ENCODE measurements at regions not wholly inside any gene's neighbourhood (a gene's known extent, or its start where the extent isn't known, plus 50 kb on each side); places are given as distances from the start of the nearest gene placed in this dataset.

- no peaks in the 10 kb centered on the region for H3K4me1 Mint-ChIP-seq
- H3K9me3 Mint-ChIP-seq (ENCODE audit: low read depth), result no peaks in the 10 kb centered on the region
- H3K27me3 Mint-ChIP-seq, result peaks cover 2% of the 10 kb centered on the region
- ChIA-PET POLR2A (no interaction called here), CTCF (no interaction called here)
- intact Hi-C loops (cut with DNase I, micrococcal nuclease), result no loop called here
- no peaks in the 10 kb centered on the region for H3K36me3 Mint-ChIP-seq (ENCODE audit: low read depth)
- H3K27ac Mint-ChIP-seq, result no peak overlapping the region
- no peak for DNase-seq
- no peak overlapping the region for H3K4me3 Mint-ChIP-seq
- ATAC-seq, result no peak
Observed at GRCh38 chr6:147080225-147080624, 124.0 kb upstream of the STXBP5 start.

GRCh38 chr6:147081076-147081609 is 123.1 kb upstream of the STXBP5 start:
- POLR2A ChIA-PET, result no interaction called here
- intact Hi-C loops (cut with DNase I, micrococcal nuclease), result no loop called here
- DNase-seq (no peak), ATAC-seq (no peak)
- CTCF ChIA-PET, result interaction anchor here (1.0 kb wide), 1 partner anchor 33 kb away, joined by 3 read pairs; no protein-coding TSS in a partner anchor
- Mint-ChIP-seq H3K4me3 (no peak overlapping the region), H3K9me3 (ENCODE audit: low read depth) (no peaks in the 10 kb centered on the region), H3K27ac (no peak overlapping the region), H3K27me3 (peaks cover 2% of the 10 kb centered on the region), H3K4me1 (no peaks in the 10 kb centered on the region), H3K36me3 (ENCODE audit: low read depth) (no peaks in the 10 kb centered on the region)

GRCh38 chr6:147087641-147088040 is 116.6 kb upstream of the STXBP5 start:
- H3K27me3 Mint-ChIP-seq, result peaks cover 2% of the 10 kb centered on the region
- H3K4me1 Mint-ChIP-seq, result no peaks in the 10 kb centered on the region
- POLR2A ChIA-PET, result no interaction called here
- intact Hi-C loops (cut with DNase I, micrococcal nuclease), result no loop called here
- DNase-seq (no peak), ATAC-seq (no peak)
- no peaks in the 10 kb centered on the region for H3K36me3 Mint-ChIP-seq (ENCODE audit: low read depth)
- H3K9me3 Mint-ChIP-seq (ENCODE audit: low read depth), result peaks cover 2% of the 10 kb centered on the region
- no peak overlapping the region for H3K27ac Mint-ChIP-seq
- CTCF ChIA-PET, result interaction anchor here (0.6 kb wide), 1 partner anchor 38 kb away, joined by 3 read pairs; no protein-coding TSS in a partner anchor
- no peak overlapping the region for H3K4me3 Mint-ChIP-seq

- ChIA-PET POLR2A (no interaction called here), CTCF (no interaction called here)
- Mint-ChIP-seq H3K4me3 (no peak overlapping the region), H3K36me3 (ENCODE audit: low read depth) (no peaks in the 10 kb centered on the region), H3K9me3 (ENCODE audit: low read depth) (peaks cover 2% of the 10 kb centered on the region), H3K27ac (no peak overlapping the region), H3K4me1 (no peaks in the 10 kb centered on the region), H3K27me3 (peaks cover 2% of the 10 kb centered on the region)
- no peak for DNase-seq
- intact Hi-C loops (cut with DNase I, micrococcal nuclease), result no loop called here
- ATAC-seq, result no peak
Observed at GRCh38 chr6:147088861-147089260, 115.4 kb upstream of the STXBP5 start.

GRCh38 chr6:147095316-147095715 is 108.9 kb upstream of the STXBP5 start:
- Mint-ChIP-seq H3K27me3 (no peaks in the 10 kb centered on the region), H3K4me3 (no peak overlapping the region)
- CTCF ChIA-PET, result no interaction called here

GRCh38 chr6:147099974-147100373 is 104.2 kb upstream of the STXBP5 start:
- Mint-ChIP-seq H3K27ac (no peak overlapping the region), H3K4me3 (no peak overlapping the region), H3K27me3 (no peaks in the 10 kb centered on the region), H3K36me3 (ENCODE audit: low read depth) (no peaks in the 10 kb centered on the region), H3K4me1 (peaks cover 10% of the 10 kb centered on the region), H3K9me3 (ENCODE audit: low read depth) (no peaks in the 10 kb centered on the region)
- intact Hi-C loops (cut with DNase I, micrococcal nuclease), result no loop called here
- DNase-seq (no peak), ATAC-seq (no peak)
- CTCF ChIA-PET, result interaction anchor here (1.1 kb wide), 1 partner anchor 9 kb away, joined by 3 read pairs; no protein-coding TSS in a partner anchor
- POLR2A ChIA-PET, result no interaction called here

More at GRCh38 chr6:147095316-147095715, 108.9 kb upstream of the STXBP5 start:
- Mint-ChIP-seq H3K4me1 (no peaks in the 10 kb centered on the region), H3K36me3 (ENCODE audit: low read depth) (no peaks in the 10 kb centered on the region), H3K9me3 (ENCODE audit: low read depth) (no peaks in the 10 kb centered on the region), H3K27ac (no peak overlapping the region)
- intact Hi-C loops (cut with DNase I, micrococcal nuclease), result no loop called here
- DNase-seq, result no peak
- POLR2A ChIA-PET, result no interaction called here
- no peak for ATAC-seq

DNA sequence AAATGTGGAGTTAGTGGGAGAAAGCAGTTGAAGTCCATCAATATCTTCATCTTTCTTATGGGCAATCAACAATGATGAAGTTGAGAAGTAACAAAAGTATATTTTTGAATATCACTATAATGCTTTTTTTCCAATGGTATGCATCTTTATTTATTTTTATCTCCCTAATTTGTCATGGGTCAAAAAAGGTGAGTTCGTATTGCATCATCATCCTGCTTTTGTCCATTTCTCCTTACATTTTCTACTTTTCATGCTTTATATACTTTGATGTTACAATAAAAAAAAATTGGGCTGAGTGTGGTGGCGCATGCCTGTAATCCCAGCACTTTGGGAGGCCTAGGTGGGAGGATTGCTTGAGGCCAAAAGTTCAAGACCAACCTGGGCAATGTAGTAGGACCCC is 101.2 kb upstream of the STXBP5 start:
- Mint-ChIP-seq H3K36me3 (ENCODE audit: low read depth) (no peaks in the 10 kb centered on the region), H3K4me3 (no peak overlapping the region), H3K27me3 (no peaks in the 10 kb centered on the region), H3K9me3 (ENCODE audit: low read depth) (no peaks in the 10 kb centered on the region), H3K4me1 (peaks cover 20% of the 10 kb centered on the region), H3K27ac (no peak overlapping the region)
- intact Hi-C loops (cut with DNase I, micrococcal nuclease), result no loop called here
- ChIA-PET POLR2A (no interaction called here), CTCF (interaction anchor here (1.5 kb wide), 1 partner anchor 9 kb away, joined by 3 read pairs; no protein-coding TSS in a partner anchor)
- no peak for ATAC-seq
- no peak for DNase-seq

DNA sequence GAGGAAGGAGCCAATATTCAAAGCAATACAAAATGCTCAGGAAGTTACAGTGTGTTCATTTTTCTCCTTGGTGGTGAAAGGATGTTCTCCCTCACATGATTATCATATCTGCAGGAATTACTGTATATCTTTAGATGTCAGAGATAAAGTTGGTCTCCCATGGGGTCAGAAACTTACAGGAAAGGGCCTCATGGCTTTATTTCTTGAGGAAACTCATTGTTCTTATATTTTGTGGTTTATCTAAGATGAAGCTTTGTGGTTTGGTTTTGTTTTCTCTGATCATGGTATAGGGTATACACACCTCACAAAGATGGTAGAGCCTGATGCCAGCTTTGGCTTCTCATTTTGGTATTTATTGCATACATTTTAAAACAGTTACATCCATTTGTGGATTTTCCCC is 100.5 kb upstream of the STXBP5 start:
- Mint-ChIP-seq H3K4me3 (no peak overlapping the region), H3K9me3 (ENCODE audit: low read depth) (no peaks in the 10 kb centered on the region), H3K27me3 (no peaks in the 10 kb centered on the region), H3K36me3 (ENCODE audit: low read depth) (no peaks in the 10 kb centered on the region), H3K4me1 (peaks cover 26% of the 10 kb centered on the region), H3K27ac (no peak overlapping the region)
- ChIA-PET POLR2A (no interaction called here), CTCF (no interaction called here)
- no peak for DNase-seq
- intact Hi-C loops (cut with DNase I, micrococcal nuclease), result no loop called here
- ATAC-seq, result no peak

GRCh38 chr6:147105786-147106185 is 98.4 kb upstream of the STXBP5 start:
- POLR2A ChIA-PET, result no interaction called here
- Mint-ChIP-seq H3K36me3 (ENCODE audit: low read depth) (no peaks in the 10 kb centered on the region), H3K4me3 (no peak overlapping the region), H3K27ac (no peak overlapping the region), H3K9me3 (ENCODE audit: low read depth) (no peaks in the 10 kb centered on the region), H3K4me1 (peaks cover 44% of the 10 kb centered on the region), H3K27me3 (no peaks in the 10 kb centered on the region)
- no peak for ATAC-seq
- CTCF ChIA-PET, result no interaction called here
- intact Hi-C loops (cut with DNase I, micrococcal nuclease), result no loop called here
- no peak for DNase-seq

GRCh38 chr6:147106759-147107401 is 97.3 kb upstream of the STXBP5 start:
- Mint-ChIP-seq H3K27me3 (no peaks in the 10 kb centered on the region), H3K4me1 (peaks cover 50% of the 10 kb centered on the region), H3K9me3 (ENCODE audit: low read depth) (no peaks in the 10 kb centered on the region), H3K4me3 (no peak overlapping the region), H3K36me3 (ENCODE audit: low read depth) (no peaks in the 10 kb centered on the region), H3K27ac (no peak overlapping the region)
- ChIA-PET CTCF (interaction anchor here (0.5 to 1.1 kb wide), 2 partner anchors 9 to 250 kb away, joined by 3 read pairs; no protein-coding TSS in a partner anchor), POLR2A (no interaction called here)
- intact Hi-C loops (cut with DNase I, micrococcal nuclease), result no loop called here
- no peak for DNase-seq
- ATAC-seq, result peak; percentile 42

GRCh38 chr6:147108259-147108910 is 95.8 kb upstream of the STXBP5 start:
- POLR2A ChIA-PET, result no interaction called here
- Mint-ChIP-seq H3K36me3 (ENCODE audit: low read depth) (no peaks in the 10 kb centered on the region), H3K9me3 (ENCODE audit: low read depth) (no peaks in the 10 kb centered on the region), H3K27ac (no peak overlapping the region), H3K27me3 (no peaks in the 10 kb centered on the region), H3K4me1 (peaks cover 50% of the 10 kb centered on the region), H3K4me3 (no peak overlapping the region)
- intact Hi-C loops (cut with DNase I, micrococcal nuclease), result no loop called here
- ATAC-seq (no peak), DNase-seq (no peak)
- CTCF ChIA-PET, result interaction anchor here (0.9 kb wide), 1 partner anchor 9 kb away, joined by 3 read pairs; no protein-coding TSS in a partner anchor

- Mint-ChIP-seq H3K36me3 (ENCODE audit: low read depth) (no peaks in the 10 kb centered on the region), H3K27ac (peak overlapping the region; percentile 38), H3K9me3 (ENCODE audit: low read depth) (no peaks in the 10 kb centered on the region), H3K4me1 (peaks cover 40% of the 10 kb centered on the region), H3K27me3 (no peaks in the 10 kb centered on the region), H3K4me3 (no peak overlapping the region)
- no peak for ATAC-seq
- DNase-seq, result no peak
- intact Hi-C loops (cut with DNase I, micrococcal nuclease), result no loop called here
- ChIA-PET POLR2A (no interaction called here), CTCF (interaction anchor here (0.9 kb wide), 1 partner anchor 10 kb away, joined by 3 read pairs; no protein-coding TSS in a partner anchor)
Observed at GRCh38 chr6:147109707-147110106, 94.5 kb upstream of the STXBP5 start.
